Left lobe of liver (tissue), 2 donors: ENCODE measurements at regions not wholly inside any gene's neighbourhood (a gene's known extent, or its start where the extent isn't known, plus 50 kb on each side); places are given as distances from the start of the nearest gene placed in this dataset.
"Not testable (repeated sequence)": the region's sequence is repeated elsewhere in the genome, so short reads cannot be mapped to it uniquely, and the experiment has no call there.

ENCODE experiments used
- ATAC-seq: fragments of 200-7000 bp; cut with Tn5 transposase; one replicate; pipeline ENCODE4 v1.9.1; 2020; ENCODE audit warnings: mild to moderate bottlenecking, moderate library complexity
- DNase-seq: peaks from one replicate; pipeline ENCODE4 v3.0.0-alpha.2; 2020; ENCODE audit warnings: low spot score
- donor health status: DM: no; HTN: no; CAD: no; lungs with moderate emphysema.
- donor health status: DM: no; HTN: yes; CAD: no.

DNA sequence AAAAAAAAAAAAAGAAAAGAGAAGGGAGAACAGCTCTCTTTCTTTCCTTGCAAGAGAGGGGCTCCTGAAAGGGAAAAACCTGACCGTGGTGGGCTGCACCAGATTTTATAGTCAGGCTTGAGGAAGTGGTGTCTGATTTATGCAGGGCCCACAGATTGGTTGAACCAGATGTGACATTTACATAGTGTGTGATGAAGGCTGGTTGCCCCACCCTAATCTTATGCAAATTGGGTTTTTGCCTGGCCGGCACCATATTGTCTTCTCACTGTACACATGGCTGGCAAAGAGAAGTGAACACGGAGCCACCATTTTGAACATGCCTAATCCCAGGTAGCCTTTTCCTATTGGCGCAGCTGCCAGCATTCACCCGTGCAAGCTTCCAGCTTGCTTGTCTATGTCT lies 154.4 kb downstream of the OXSM start:
- DNase-seq: no peak

DNA sequence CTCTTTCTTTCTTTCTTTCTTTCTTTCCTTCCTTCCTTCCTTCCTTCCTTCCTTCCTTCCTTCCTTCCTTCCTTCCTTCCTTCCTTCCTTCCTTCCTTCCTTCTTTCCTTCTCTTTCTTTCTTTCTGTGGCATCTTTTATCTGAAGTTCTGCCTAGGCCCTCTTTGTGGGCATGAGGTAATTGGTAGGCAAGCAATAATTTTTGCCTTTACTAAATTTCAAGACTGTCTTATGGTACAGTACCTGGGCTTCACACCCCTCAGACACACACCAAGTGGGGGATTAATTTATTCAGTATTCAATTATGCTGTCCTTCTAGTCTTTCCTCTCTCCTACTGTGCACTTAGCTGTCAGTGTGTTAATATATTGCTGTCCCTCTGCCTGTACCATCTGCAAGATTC lies 155.5 kb downstream of the OXSM start:
- DNase-seq: no peak
- ATAC-seq: no peak

More for the DNA sequence above, 154.4 kb downstream of the OXSM start:
- ATAC-seq: no peak

DNA sequence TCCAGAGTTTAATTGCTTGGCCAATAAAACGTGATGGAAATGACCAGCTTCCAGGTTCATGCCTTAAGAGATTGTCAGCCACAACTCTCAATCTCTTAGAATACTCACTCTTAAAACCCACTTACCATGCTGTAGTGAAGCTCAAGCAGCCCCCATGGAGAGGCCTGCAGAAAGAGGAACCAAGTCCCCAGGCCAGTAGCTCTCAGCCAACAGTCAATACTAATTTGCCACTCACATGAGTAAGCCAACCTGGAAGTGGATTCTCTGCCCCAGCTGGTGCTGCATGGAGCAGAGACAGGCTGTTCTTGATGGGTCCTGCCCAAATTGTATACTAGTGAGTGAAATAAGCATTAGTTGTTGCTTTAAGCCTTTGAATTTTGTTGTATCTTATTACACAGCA lies 155.9 kb downstream of the OXSM start:
- ATAC-seq (no peak), DNase-seq (no peak)

DNA sequence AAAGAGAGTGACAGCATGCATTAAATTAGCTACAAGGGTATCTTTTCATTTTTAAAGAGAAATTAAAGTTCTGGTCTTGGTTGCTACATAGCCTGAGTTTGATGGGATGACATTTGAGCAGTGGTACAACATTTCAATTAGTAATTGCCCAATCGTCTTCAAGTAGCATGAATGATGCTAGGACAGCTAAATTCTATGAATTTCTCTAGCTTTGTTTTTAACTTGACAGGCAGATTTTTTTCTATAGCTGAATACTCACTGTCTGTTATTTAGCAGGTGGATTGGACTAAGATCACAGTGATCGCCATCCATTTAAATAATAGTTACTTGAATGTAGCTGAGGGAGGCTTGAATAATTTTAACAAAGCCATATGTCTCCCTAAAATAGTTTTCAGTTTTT lies 162.2 kb downstream of the OXSM start:
- ATAC-seq: no peak
- no peak for DNase-seq

DNA sequence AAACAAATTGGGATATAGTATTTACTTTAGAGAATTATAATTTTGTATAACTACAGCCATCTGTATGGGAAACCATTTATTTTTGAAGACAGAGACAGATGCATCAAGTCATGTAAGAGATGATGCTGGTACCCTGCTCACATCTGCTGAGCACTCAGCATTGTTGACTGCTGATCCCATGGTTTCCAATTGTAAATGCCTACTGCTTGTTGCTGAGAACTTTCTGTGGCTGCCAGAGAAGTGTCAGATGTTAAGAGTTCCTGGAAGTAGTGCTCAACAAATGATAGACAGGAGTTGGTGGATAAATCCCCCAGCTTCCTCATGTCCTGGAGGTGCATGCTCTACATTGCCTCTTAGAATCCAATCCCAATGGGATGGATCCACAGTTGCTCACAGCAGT lies 167.1 kb downstream of the OXSM start:
- DNase-seq: no peak
- ATAC-seq: no peak

DNA sequence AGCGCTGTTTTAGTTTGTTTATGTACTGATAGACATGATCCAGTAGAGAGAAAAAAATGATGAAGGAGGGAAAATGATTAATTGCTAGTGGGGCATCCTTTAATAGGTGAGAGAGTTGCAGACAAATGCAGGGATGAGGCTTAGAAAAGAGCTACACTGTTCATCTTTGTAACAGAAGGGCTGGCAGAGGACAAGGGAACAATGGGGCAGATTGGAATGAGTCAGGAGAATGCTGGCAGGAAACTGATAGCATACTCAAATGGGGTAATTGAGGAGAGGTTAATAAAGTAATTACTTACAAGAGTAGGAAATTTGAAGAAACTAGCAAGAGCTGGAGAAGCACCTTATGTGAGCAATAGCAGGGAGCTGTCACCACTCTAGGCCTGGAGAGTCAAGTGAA lies 170.9 kb downstream of the OXSM start:
- ATAC-seq (no peak), DNase-seq (no peak)

DNA sequence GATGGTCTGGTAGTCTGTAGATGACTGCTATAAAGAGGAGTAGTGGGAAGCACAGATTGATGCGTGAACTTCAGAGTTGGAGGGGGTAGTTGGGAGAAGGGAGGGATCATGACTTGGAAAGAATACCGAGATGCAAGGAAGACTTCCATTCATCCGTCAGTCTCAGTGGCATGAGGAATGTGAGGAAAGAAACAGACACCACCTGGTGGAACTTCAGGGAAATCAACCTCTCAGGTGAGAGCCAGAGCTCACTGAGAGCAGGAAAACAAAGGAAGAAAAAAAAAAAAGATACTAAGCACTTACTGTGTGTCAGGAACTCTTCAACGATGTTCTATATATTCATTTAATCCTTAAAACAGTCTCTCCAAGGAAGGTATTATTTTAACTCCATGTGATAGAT lies 172.4 kb downstream of the OXSM start:
- ATAC-seq (peak; percentile 59), DNase-seq (no peak)

DNA sequence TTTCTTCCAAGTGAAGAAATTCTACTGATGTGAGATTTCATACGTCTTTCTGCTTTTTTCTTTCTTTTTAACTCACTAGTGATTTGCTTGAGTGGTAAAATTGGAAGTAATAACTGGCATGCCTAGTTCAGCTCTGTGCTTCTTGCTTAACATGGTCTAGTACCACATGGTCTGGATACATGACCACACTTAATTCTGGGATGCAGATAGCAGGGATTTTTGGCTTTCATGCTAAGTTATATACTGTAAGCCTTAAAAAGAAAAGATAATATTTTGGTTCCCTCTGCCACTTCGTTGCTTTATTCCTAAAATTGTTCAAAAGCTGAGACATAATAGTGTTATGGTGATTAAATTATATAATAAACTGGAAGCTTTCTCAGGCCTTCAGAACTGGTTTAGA lies 174.3 kb downstream of the OXSM start:
- DNase-seq: no peak
- ATAC-seq: no peak

DNA sequence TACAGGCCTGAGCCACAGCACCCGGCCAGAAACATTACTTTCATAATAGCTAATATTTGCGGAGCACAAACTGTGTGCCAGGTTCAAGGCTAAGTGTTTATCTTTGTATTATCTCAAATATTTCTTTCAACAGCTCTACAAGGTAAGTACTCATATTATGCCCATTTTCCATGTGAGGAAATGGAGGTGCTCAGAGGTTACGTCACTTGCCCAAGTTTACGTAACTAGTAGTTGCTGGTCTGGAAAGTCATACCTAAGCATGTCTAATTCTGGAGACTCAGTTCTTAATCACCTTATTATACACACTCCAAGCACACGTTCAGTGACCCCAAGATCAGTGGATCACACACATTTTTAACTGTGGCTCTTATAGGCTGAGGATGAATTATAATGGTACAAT lies 177.5 kb downstream of the OXSM start:
- DNase-seq: no peak
- no peak for ATAC-seq

DNA sequence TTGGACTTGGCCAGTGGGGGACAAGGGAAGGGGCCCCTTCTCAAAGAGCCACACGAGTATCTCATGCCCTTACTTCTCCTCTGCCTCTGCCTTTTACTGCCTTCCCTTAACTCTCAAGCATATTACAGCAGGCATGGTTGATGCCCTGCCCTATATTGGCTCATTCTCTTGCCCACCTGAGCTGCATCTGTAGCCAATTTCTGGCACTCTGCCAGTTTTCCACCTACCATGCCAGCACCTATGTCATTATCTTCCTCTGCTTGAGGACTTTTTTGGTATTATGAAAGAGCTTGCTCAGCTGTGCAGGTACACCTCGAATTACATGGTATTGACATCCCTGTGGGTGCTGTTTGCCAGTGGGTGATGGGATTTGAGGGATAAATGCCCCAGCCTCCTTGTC lies 181.8 kb downstream of the OXSM start:
- DNase-seq: no peak
- no peak for ATAC-seq

DNA sequence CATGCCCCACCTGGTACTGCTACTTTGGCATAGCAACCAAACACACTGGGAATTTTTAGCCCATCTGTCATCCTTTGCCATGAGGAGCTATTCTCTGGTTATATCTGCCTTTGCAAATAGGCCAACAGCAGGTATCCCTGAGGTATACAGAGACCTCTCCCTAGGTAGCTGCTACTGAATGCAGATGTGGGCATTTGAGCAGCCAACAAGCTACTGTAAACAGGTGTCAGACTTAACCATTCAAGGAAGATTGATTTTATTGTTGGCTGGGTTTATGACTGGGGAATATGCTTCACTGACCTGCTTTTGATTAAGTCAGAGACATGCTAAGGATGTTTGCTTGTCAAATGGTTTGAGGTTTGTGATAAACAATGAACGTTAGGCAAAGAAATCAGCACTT lies 183.2 kb downstream of the OXSM start:
- no peak for DNase-seq
- ATAC-seq: no peak

DNA sequence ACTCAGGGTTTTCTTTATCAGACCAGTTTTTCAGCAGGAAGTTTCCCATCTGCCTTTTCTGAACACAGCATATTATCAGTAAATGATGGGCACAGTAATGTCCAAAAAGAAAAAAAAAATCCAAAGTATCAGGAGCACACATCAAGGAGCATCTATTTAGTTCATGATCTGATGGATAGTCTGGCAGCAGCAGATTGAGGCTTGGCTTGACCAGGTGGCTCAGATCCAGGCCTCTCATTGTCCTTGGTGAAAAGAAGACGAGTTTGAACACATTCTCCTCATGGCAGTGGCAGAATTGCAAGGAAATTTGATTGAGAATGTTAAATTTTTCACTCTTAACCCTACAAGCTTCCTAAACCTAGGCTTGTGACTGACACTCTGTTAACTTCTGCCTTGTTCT lies 192.9 kb downstream of the OXSM start:
- ATAC-seq (no peak), DNase-seq (no peak)

DNA sequence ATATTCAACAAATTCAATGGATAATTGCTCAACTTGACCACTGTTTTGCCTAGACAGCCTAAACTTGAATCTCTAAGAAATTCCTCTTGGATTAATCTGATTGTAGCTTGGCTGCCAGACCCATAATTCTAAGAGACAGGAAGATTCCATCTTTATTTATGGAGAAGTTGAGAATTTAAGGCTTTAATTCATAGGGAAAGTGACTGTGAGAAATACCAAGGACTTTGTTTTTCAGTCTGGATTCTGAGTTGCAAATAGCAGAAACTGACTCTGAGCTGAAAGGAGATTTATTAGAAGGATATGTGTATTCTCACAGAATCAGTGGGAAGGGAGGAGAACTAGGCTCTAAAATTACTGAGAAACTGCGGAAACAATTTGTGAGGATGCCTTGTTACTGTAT lies 195.7 kb downstream of the OXSM start:
- DNase-seq (no peak), ATAC-seq (no peak)

DNA sequence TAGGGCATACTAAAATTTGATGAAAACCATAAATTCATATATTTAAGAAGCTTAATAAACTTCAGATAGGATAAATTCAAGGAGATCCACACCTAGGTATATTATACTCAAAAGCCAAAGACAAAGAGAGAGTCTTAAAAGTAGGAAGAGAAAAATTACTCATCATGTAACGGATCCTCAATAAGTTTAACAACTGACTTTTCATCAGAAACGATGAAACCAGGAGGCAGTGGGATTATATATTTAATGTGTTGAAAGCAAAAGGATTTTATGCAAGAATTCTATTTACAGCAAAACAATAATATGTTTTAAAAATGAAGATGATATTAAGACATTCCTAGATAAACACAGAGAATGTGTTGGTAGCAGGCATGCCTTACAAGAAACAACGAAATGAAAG lies 202.7 kb downstream of the OXSM start:
- no peak for ATAC-seq
- no peak for DNase-seq

DNA sequence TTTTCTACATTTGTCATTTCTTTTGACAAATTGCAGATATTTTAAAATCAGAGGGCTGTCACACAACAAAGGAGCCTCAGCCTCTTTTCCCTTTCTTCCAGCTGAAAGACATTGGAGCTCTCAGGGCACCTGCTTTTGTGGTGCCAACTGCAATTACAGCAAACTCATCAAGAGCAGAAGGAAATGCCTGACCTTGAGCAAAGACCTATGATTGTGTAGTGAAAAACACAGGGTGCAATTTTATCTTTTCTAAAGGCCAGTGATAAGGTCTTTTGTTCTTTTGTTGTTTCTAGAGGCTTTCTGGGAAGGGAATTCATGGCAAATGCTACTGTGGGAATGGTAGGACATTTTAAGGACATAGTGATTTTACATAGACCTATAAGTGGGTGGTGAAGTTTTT lies 214.3 kb downstream of the OXSM start:
- no peak for DNase-seq
- ATAC-seq: no peak

DNA sequence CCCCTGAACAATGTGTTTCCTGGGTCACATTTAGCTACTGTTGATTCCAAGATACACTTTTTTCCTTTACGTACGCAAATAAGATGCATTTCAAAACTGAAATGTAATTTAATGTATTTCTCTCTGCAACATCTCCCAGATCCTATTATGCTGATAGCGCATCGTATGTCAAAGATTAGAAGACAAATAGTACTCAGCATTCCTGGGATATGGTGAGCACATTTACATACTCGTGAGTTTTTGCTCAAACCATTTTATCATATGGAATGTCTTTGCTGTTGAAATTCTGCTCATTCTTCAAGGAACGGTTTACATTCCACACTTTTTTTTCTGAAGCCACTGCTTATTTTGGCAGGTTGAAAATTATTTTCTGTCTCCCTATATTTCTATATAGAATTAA lies 221.4 kb downstream of the OXSM start:
- ATAC-seq: no peak
- DNase-seq: no peak

DNA sequence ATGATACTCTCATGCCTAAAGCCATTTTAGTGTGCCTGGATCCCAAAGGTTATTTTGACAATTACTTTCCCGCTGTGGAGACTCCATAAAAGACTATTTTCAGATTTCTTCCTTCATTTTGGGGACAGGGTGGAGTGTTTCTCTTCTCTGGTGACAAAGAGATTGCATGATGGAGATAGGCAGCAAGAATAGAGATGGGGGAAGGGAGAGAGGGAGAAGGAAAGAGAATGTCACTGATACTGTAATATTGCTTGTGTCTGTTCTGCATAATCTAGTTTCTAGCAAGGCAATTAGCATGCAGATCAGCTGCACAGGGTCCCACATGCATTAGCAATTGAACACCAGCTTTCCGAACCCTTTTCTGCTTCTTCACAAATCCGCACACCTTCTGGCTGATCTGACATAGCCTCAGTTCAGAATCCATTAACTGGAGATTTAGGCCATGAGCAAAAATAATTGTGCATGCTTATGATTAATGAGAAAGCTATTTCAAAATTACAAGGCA lies 222.4 kb downstream of the OXSM start:
- DNase-seq: no peak
- no peak for ATAC-seq

DNA sequence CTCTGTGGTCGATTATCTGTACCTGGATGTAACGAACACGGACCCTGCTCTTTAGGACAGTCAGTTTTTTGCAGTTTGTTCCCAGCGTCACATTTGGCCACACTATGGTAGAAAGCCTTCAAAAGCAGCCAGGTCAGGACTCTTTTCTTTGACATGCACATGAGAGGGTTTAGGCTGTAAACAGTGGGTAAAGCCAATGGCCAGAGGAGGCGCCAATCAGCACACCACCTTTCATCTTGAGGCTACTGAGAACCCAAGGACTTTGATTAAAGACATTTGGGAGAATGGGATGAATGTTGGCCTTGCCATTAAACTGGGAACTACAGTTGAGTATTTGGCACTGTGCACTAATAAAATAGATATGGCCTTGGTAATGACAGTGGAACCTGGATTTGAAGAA lies 225.9 kb downstream of the OXSM start:
- DNase-seq: no peak
- ATAC-seq: no peak

DNA sequence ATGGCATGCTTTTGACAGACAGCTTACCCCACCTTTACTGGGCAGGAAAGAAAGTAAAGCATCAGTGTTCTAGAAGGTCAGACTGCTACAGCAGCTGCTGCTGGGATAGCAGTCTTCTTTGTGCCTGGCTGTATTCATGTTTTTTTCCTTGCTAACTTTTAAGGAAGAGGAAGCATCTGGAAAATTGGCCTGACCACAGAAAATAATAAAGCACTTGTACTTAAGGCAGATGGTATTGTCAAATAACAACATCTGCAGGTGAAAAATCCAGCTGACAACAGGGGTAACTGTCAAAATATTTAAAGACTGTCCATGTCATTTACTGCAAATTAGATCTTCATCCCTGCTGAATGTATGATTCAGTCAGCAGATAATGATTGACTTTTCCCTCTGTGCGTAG lies 229.0 kb downstream of the OXSM start:
- ATAC-seq (no peak), DNase-seq (no peak)

DNA sequence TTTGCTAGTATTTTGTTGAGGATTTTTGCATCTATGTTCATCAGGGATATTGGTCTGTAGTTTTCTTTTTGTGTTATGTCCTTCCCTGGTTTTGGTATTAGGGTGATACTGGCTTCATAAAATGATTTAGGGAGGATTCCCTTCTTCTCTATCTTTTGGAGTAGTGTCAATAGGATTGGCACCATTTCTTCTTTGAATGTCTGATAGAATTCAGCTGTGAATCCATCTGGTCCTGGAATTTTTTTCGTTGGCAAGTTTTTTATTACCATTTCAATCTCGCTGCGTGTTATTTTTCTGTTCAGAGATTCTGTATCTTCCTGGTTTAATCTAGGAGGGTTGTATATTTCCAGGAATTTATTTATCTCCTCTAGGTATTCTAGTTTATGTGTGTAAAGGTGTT lies 234.3 kb downstream of the OXSM start:
- ATAC-seq, DNase-seq: not testable (repeated sequence)

DNA sequence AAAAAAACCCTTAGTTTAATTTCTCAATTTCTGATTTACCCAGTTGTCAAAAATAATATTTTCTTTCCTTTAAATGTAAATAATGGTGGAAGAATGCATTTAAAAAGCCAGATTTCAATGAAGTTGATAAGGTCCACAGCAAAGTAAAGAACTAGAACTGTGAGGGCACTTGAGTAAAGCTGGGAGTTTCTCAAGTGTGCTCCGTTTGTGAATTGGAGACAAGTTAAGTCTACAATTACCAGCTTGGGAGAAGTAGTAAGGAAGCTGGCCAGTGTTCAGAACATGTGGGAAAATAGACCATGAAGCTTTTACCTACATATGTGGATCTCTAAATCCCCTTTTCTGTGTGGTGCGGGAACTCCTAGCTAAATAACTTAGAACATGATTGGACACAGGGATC lies 239.4 kb downstream of the OXSM start:
- DNase-seq (no peak), ATAC-seq (no peak)

DNA sequence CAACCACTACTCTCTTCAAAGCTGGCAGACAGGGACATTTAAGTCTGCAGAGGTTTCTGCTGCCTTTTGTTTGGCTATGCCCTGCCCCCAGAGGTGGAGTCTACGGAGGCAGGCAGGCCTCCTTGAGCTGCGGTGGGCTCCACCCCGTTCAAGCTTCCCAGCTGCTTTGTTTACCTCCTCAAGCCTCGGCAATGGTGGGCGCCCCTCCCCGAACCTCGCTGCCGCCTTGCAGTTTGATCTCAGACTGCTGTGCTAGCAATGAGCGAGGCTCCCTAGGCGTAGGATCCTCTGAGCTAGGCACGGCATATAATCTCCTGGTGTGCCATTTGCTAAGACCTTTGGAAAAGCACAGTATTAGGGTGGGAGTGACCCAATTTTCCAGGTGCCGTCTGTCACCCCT lies 252.2 kb downstream of the OXSM start:
- ATAC-seq, DNase-seq: not testable (repeated sequence)

DNA sequence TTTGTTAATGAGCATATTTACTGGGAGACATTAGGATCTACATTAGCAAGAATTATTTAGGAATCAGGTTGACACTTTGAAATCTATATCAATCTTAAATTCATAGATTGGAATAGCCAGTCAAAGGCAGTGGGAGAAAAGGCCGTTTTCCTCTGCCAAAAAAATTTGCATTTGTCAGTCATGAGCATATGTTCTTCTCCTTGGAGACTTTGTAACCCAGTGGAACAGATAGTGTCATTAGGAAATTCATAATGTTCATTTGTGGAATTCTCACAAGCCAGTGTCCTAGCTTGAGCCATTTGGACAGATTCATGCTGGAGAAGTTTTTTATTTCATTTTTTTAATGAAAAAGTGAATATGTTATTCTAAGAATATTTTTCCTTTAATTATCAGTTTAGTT lies 260.1 kb downstream of the OXSM start:
- no peak for ATAC-seq
- DNase-seq: no peak

DNA sequence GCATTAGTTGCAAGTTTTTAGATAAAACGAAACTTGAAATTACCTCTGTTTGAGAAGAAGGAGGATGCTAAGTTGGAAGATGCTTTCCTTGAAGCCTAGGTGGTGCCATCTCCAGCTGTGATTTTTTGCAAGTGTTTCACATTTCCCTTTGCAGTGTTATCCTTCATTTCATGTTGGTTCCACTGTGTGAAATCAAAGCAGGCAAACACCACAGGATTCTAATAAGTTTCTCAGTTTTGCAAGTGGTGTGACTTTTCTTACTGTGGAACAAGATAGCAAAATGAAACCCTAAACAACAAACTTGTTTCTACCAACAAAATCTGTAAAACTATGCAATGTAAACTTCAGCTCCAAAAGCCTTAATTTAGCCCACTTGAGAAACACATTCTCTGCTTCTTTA lies 260.9 kb downstream of the OXSM start:
- DNase-seq: no peak
- ATAC-seq: no peak
